Astrocyte of the hippocampus (primary cell): ENCODE measurements at regions not wholly inside any gene's neighbourhood (a gene's known extent, or its start where the extent isn't known, plus 50 kb on each side); places are given as distances from the start of the nearest gene placed in this dataset.
A peak's percentile ranks its signal among the peaks of the same experiment; 100 is the strongest.

ENCODE experiments used
- DNase-seq: peaks from one replicate; pipeline ENCODE4 v3.0.0; 2011; ENCODE audit warnings: low read depth, low spot score

- DNase-seq = no peak
Measured at GRCh38 chr5:174840435-174840834, 116.1 kb downstream of the MSX2 start.

- no peak for DNase-seq
Measured at GRCh38 chr5:174839196-174839595, 114.8 kb downstream of the MSX2 start.

- DNase-seq = no peak
Measured at GRCh38 chr5:174837919-174838902, 113.8 kb downstream of the MSX2 start.

GRCh38 chr5:174834081-174834480, 109.7 kb downstream of the MSX2 start:
- peak; percentile 5 for DNase-seq

- no peak for DNase-seq
Measured at GRCh38 chr5:174832811-174833210, 108.4 kb downstream of the MSX2 start.

DNA sequence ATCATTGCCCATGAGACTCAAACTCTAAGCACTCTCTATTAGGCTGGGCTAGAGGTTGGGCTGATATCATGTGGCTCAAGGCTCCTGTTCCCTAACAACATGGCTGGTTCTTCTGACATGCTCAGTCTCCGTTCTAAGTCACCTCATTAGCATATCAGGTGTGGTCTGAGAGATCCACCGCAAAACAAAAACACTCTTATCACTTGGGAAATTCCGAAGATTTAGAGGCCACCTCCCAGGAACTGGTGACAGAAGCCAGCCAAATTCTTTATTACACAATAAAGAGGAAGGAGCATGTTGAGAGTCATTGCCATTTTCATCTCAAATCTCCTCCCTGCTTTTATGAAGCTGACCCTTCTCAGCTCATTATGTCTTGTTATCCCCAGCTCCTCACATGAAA, 107.6 kb downstream of the MSX2 start:
- no peak for DNase-seq

DNA sequence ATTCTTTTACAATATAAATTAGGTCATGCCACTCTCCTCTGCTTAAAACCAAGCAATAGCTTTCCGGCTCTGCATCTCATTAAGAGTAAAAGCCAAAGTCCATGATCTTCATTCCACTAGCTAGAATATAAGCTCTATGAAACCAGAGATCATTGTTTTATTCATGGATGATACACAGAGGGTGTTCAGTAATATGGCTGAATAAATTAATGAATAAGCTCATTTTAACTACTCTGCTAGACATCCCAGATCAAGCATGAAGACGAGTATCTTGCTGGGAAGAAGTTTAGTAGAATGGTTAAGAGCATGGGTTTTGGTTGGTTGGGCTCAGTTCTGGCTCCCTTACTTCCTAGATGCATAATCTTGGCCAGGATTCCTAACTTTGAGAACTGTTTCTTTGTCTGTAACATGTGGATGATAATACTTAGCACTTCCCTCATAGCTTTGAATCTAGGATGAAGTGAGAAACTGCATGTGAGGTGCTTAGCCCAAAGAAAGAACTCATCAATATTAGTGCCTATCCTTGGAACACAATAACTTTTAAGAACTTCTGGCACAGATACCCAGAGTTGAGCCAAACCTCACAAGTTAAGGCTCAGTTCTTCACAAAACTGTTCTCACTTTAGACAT, 106.8 kb downstream of the MSX2 start:
- DNase-seq = no peak

GRCh38 chr5:174829511-174829864, 105.1 kb downstream of the MSX2 start:
- DNase-seq = no peak

- DNase-seq = no peak
Measured at GRCh38 chr5:174828804-174829510, 104.6 kb downstream of the MSX2 start.

GRCh38 chr5:174827558-174827957, 103.2 kb downstream of the MSX2 start:
- peak; percentile 31 for DNase-seq

DNA sequence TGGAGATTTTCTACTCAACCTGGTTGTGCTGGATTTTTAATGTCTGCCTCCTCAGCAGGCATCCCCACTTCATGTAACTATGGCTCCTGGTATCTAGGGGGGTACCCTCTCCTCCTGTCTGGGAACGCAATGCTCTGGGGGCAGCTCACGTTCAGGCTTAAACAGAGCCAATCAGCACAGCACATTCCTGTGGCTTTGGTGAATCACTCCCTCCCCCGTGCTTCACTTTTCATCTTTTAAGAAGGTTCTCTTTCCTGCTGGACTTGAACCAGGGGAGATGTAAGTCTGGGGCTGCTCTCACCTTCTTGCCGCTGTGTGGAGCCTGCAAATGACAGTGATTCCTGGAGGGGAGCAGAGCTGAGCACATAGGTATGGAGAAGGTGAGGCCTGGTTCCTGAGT, 101.2 kb downstream of the MSX2 start:
- DNase-seq = peak; percentile 66

DNA sequence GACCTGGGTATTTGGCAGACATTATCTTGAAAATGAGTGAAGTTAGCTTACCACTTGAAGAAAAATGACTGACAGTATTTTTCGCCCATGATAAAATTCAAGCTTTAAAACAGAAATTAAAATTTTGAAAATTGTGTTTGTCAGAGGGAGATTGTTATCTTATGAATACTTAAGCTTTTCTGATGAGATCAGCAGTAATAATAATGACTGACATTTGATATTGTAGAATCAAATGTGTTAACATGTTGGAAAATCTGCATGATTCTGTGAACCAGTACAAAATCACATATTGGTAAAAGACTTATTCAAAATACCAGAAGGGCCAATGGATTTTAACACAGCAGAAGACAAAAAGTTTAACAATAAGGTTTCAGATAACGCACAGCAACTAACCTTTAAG, 94.0 kb downstream of the MSX2 start:
- DNase-seq = no peak

- DNase-seq = no peak
Measured at GRCh38 chr5:174817610-174818009, 93.2 kb downstream of the MSX2 start.

- no peak for DNase-seq
Measured at GRCh38 chr5:174816858-174817257, 92.5 kb downstream of the MSX2 start.

GRCh38 chr5:174811438-174811837, 87.1 kb downstream of the MSX2 start:
- DNase-seq = no peak

DNA sequence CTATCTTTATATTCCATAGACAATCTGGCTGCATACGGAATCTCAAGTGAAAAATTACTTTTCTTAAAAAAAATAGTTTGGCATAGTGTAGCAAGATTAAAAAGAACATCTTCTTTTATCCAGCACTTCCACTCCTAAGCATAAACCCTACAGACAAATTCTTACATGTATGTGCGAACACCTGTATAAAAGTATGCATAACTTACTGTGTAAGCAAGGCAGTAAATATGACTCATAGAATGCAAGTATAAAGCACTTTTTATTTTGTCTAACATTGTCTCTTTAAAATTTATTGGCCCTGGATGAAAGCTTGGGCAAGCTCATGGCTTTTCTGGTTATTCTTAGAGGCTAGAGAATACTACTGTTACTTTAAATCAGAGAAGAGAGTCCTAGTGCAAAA, 86.4 kb downstream of the MSX2 start:
- no peak for DNase-seq

GRCh38 chr5:174807471-174807870, 83.1 kb downstream of the MSX2 start:
- no peak for DNase-seq

- no peak for DNase-seq
Measured at GRCh38 chr5:174806729-174807128, 82.3 kb downstream of the MSX2 start.

DNA sequence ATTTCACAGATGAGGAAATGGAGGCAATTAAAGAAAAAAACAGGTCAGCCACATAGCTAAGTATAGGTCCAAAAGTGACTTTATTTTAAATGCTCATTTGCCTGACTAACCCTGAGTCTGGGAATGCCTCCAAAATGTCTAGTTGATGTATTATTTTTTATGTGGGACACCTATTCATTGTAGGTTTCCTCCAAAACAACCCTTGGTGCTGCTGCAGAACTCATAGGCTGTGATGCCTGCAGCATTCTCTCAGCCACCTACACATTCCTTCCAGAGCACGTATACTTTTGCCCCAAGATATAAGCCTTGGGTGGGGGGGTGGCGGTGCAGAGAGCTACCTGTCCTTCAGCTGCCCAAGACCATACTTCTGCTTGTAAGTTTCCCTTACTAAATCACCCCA, 77.4 kb downstream of the MSX2 start:
- peak; percentile 39 for DNase-seq

GRCh38 chr5:174800435-174800834, 76.1 kb downstream of the MSX2 start:
- DNase-seq = no peak

DNA sequence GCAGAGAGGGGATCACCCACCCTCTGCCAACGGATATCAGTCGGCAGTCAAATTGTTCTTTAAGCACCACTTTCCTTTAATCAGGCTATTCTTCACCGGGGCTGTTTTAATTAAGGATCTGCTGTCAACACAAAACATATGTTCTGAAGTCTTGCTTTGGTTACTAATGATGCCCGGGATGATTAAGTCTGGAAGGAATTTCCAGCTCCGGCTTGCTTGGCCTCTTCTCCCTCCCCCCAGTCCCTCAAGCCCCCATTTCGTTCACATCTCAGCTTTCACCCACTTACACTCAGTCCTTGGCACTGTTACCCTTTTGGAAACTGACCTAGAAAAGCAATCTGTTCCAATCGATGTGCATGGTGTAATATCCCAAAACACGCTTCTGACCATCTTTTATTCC, 74.7 kb downstream of the MSX2 start:
- DNase-seq = peak; percentile 61

- DNase-seq = no peak
Measured at GRCh38 chr5:174798551-174798951, 74.2 kb downstream of the MSX2 start.
